Type B pancreatic cell (in vitro differentiated cells): ENCODE measurements at regions not wholly inside any gene's neighbourhood (a gene's known extent, or its start where the extent isn't known, plus 50 kb on each side); places are given as distances from the start of the nearest gene placed in this dataset.

Source experiments
- DNase-seq: peaks from one replicate; pipeline ENCODE4 v3.0.0; 2021; ENCODE audit warnings: mixed read lengths; ENCODE audit not compliant: unreplicated experiment; ENCODE audit errors: extremely low spot score
- H3K27ac Mint-ChIP-seq: 2 replicates; pipeline ENCODE4 v1.8.0; 2021; ENCODE audit warnings: mild to moderate bottlenecking, mixed read lengths
- H3K27me3 Mint-ChIP-seq: 2 replicates; pipeline ENCODE4 v1.8.0; 2021; ENCODE audit warnings: mixed read lengths
- H3K36me3 Mint-ChIP-seq: 2 replicates; pipeline ENCODE4 v1.8.0; 2021; ENCODE audit warnings: mixed read lengths
- H3K4me1 Mint-ChIP-seq: one replicate; pipeline ENCODE4 v1.8.0; 2021; ENCODE audit warnings: mixed read lengths; ENCODE audit not compliant: unreplicated experiment
- H3K4me3 Mint-ChIP-seq: 2 replicates; pipeline ENCODE4 v1.8.0; 2021; ENCODE audit warnings: mild to moderate bottlenecking, mixed read lengths
- H3K9me3 Mint-ChIP-seq: 2 replicates; pipeline ENCODE4 v1.8.0; 2021; ENCODE audit warnings: mixed read lengths
- CTCF ChIP-seq: fragments of 200-600 bp; sonication (generic); conservative IDR thresholded peaks from 2 replicates; pipeline ENCODE4 v1.5.0; 2021; ENCODE audit warnings: antibody characterized with exemption, mild to moderate bottlenecking

DNA sequence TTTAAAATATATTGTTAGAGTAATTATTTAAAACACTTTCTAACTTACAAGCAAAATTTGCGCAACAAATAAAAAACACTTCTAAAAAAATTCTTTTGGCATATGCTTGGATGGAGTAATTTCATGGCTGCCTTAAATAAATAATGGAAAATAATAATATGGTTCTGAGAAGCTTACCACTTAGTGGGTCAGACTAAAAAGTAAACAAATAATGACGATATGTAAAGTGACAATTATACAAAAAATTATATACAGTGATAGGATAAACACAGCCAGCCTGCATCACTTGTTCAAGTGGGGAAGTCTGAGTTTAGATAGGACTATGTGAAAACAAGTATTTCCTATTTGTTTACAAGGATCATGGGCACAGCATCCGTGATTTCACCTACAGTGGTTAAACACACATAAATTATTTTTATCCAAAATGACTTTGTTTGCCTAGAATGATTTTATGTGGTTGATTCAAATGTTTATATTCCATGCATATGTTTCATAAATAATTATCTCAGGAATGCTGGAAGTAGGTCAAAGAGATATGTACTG, 141.7 kb upstream of the SEMA3D start:
- no peak for DNase-seq
- H3K27me3 Mint-ChIP-seq = no peaks in the 10 kb centered on the region
- H3K4me3 Mint-ChIP-seq = no peak overlapping the region
- TF ChIP-seq CTCF = no peak
- H3K27ac Mint-ChIP-seq = no peak overlapping the region
- H3K36me3 Mint-ChIP-seq = no peaks in the 10 kb centered on the region
- H3K9me3 Mint-ChIP-seq = peaks cover 8% of the 10 kb centered on the region
- peaks cover 5% of the 10 kb centered on the region for H3K4me1 Mint-ChIP-seq

DNA sequence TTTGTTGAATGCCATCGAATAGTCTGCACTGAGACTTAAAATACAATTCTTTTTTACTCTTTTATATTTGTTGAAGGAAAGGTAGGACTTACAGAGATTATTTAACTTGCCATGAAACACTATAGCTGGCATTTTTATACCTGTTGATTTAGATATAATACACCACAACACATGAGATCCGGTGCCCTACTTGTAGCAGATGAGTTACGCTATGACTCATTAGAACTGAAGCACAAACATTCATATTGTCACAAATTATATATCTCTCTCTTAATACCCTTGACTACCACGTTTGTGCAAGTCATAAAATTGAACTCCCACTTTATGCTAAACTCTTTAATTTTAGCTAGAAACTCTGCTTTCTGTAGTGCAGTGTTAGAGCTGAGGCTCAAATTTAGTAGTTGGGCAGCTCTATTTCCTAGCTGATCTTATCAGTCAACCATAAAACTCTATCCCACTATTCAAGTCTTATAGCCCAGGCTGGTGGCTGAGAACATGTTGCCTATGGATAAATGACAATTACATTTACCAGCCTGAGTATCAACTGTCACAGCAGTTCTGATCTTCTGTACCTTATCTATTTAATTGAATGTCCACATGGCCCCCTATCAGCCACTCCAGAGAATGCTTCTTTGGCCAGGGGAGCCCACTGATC, 137.4 kb upstream of the SEMA3D start:
- H3K4me3 Mint-ChIP-seq = no peak overlapping the region
- H3K27me3 Mint-ChIP-seq = no peaks in the 10 kb centered on the region
- H3K4me1 Mint-ChIP-seq = peaks cover 13% of the 10 kb centered on the region
- H3K9me3 Mint-ChIP-seq = peaks cover 16% of the 10 kb centered on the region
- no peak for TF ChIP-seq CTCF
- H3K36me3 Mint-ChIP-seq = no peaks in the 10 kb centered on the region
- no peak overlapping the region for H3K27ac Mint-ChIP-seq
- no peak for DNase-seq

DNA sequence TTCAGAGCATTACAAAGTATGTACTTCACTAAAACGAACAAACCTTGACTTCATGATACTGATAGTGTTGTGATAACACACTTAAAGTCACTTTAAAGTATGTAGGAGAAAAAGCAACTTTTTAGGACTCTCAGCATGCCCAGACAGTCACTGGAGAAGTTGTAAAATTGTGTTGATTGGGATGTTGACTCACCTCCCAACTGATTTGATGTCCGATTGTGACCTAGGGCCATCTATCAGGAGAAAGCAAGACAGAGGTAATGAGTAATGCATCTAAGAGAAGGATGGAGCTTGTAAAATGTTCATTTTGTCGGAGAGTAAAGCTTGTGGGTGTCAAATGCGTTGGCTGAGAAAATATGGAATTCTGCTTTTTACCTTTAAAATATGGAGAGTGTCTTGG, 135.4 kb upstream of the SEMA3D start:
- peak overlapping the region; percentile 7 for H3K27ac Mint-ChIP-seq
- no peak for TF ChIP-seq CTCF

GRCh38 chr7:85320699-85321476, 134.0 kb upstream of the SEMA3D start:
- DNase-seq = no peak
- peaks cover 13% of the 10 kb centered on the region for H3K4me1 Mint-ChIP-seq
- TF ChIP-seq CTCF = no peak
- H3K27ac Mint-ChIP-seq = no peak overlapping the region
- no peaks in the 10 kb centered on the region for H3K36me3 Mint-ChIP-seq
- H3K4me3 Mint-ChIP-seq = no peak overlapping the region
- peaks cover 16% of the 10 kb centered on the region for H3K9me3 Mint-ChIP-seq
- H3K27me3 Mint-ChIP-seq = no peaks in the 10 kb centered on the region

More for the DNA sequence above, 135.4 kb upstream of the SEMA3D start:
- Mint-ChIP-seq H3K9me3 (peaks cover 16% of the 10 kb centered on the region), H3K4me3 (no peak overlapping the region), H3K27me3 (no peaks in the 10 kb centered on the region), H3K36me3 (no peaks in the 10 kb centered on the region), H3K4me1 (peaks cover 13% of the 10 kb centered on the region)
- DNase-seq = no peak

DNA sequence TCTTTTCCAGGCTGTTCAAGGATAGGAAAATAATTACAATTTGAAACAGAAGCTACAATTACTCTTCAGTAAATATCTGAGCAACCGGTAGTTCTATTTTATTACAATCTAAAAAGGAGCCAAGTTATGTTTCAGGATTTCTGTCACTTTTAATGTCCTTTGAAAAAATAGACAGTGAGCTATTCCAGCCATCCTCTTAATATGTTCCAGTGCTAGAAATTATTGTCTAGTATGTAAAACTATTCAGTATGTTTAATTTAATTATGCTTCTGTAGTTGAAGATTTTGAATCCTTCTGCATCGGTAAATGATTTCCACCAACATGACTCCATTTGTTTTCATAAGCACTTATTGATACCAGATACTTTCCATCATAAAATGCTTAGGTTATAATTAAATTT, 129.6 kb upstream of the SEMA3D start:
- no peaks in the 10 kb centered on the region for H3K36me3 Mint-ChIP-seq
- no peak overlapping the region for H3K4me3 Mint-ChIP-seq
- no peaks in the 10 kb centered on the region for H3K9me3 Mint-ChIP-seq
- no peaks in the 10 kb centered on the region for H3K27me3 Mint-ChIP-seq
- no peak overlapping the region for H3K27ac Mint-ChIP-seq
- no peak for TF ChIP-seq CTCF
- H3K4me1 Mint-ChIP-seq = peaks cover 9% of the 10 kb centered on the region
- no peak for DNase-seq
